HCT116 (cell line): ENCODE measurements at regions not wholly inside any gene's neighbourhood (a gene's known extent, or its start where the extent isn't known, plus 50 kb on each side); places are given as distances from the start of the nearest gene placed in this dataset.

Experiments
- ATAC-seq: fragments of 200-7000 bp; cut with Tn5 transposase; 2 replicates; pipeline ENCODE4 v1.9.1; 2020; ENCODE audit warnings: mild to moderate bottlenecking, moderate library complexity
- BruUV-seq: library from RNA; stranded (reverse); fragments of 400-500 nt; replicated peaks from 2 replicates; lab custom pipeline; 2021; lab: Mats Ljungman, UMichigan
- CTCF ChIA-PET: fragments of 300-600 bp; sonication (Branson Sonifier 250); formaldehyde crosslinking; loops from one replicate; lab custom pipeline; 2021; ENCODE audit warnings: antibody characterized with exemption; lab: Charles Lee
- POLR2A ChIA-PET: fragments of 300-600, 350-600 bp; sonication (Branson Sonifier 250); formaldehyde crosslinking; loops from one replicate; lab custom pipeline; 2021; ENCODE audit warnings: antibody characterized with exemption; lab: Charles Lee
- RAD21 ChIA-PET, 2 experiments: fragments of 300-600 bp; sonication (Branson Sonifier 250); formaldehyde crosslinking; loops; one replicate each; lab custom pipeline; 2023; ENCODE audit warnings: low total read pairs in 2 of 2; ENCODE audit not compliant: uncharacterized antibody in 2 of 2, unreplicated experiment in 2 of 2, low non-redundant PET in 1 of 2; lab: Charles Lee
- DNase-seq: peaks from one replicate; pipeline ENCODE4 v3.0.0-alpha.2; 2010; ENCODE audit warnings: low read depth, low spot score
- H2AFZ ChIP-seq: fragments of 200-600 bp; shearing (Covaris generic), sonication (generic); 2 replicates; pipeline ENCODE4 v1.6.1; 2017; ENCODE audit warnings: low read depth, mixed run types, mixed read lengths, antibody characterized with exemption, low read length; ENCODE audit not compliant: poor library complexity, severe bottlenecking
- H3K27ac ChIP-seq: 2 replicates; pipeline ENCODE4 v1.5.1; 2012; ENCODE audit warnings: low read depth, low read length
- H3K27me3 ChIP-seq: fragments of 200-600 bp; sonication (generic); 2 replicates; pipeline ENCODE4 v1.6.1; 2016; ENCODE audit warnings: mixed run types, low read length, mixed read lengths; ENCODE audit not compliant: insufficient read depth
- H3K36me3 ChIP-seq, 2 experiments: fragments of 200-500 bp in 1 of 2; fragments of 200-600 bp in 1 of 2; sonication (Bioruptor generic) in 1 of 2; sonication (generic) in 1 of 2; 2 replicates each; pipeline versions ENCODE4 v1.5.1 to v1.6.1; 2014 to 2016; ENCODE audit warnings: low read length in 2 of 2, inconsistent platforms in 1 of 2, mixed read lengths in 1 of 2, mixed run types in 1 of 2; ENCODE audit not compliant: insufficient read depth in 2 of 2, control insufficient read depth in 1 of 2
- H3K4me1 ChIP-seq, 2 experiments: fragments of 200-600 bp in 1 of 2; sonication (generic) in 1 of 2; 2 replicates each; pipeline versions ENCODE4 v1.5.1 to v1.6.1; 2012 to 2017; ENCODE audit warnings: low read length in 2 of 2, inconsistent platforms in 1 of 2, mild to moderate bottlenecking in 1 of 2, mixed read lengths in 1 of 2, mixed run types in 1 of 2, moderate library complexity in 1 of 2; ENCODE audit not compliant: insufficient read depth in 2 of 2, control insufficient read depth in 1 of 2
- H3K4me2 ChIP-seq: fragments of 200-600 bp; sonication (generic); 2 replicates; pipeline ENCODE4 v1.6.1; 2017; ENCODE audit warnings: mixed run types, low read length, mixed read lengths
- H3K4me3 ChIP-seq, 2 experiments: fragments of 200-600 bp in 1 of 2; sonication (generic) in 1 of 2; replicated peaks in 1 of 2; 2 replicates each; pipeline ENCODE4 v1.5.1; 2011 to 2016; ENCODE audit warnings: low read length in 2 of 2, control low read depth in 1 of 2, low read depth in 1 of 2, mild to moderate bottlenecking in 1 of 2, mixed read lengths in 1 of 2, mixed run types in 1 of 2
- H3K79me2 ChIP-seq: fragments of 200-600 bp; sonication (generic); 2 replicates; pipeline ENCODE4 v1.6.1; 2017; ENCODE audit warnings: mild to moderate bottlenecking, mixed run types, low read length, moderate library complexity, mixed read lengths; ENCODE audit not compliant: insufficient read depth
- H3K9ac ChIP-seq: fragments of 200-600 bp; sonication (generic); 2 replicates; pipeline ENCODE4 v1.6.1; 2016; ENCODE audit warnings: low read length, mixed read lengths
- H3K9me2 ChIP-seq: fragments of 200-600 bp; sonication (generic), shearing (Covaris generic); 2 replicates; pipeline ENCODE4 v1.6.1; 2017; ENCODE audit warnings: mixed run types, mild to moderate bottlenecking, moderate library complexity; ENCODE audit not compliant: insufficient read depth
- H3K9me3 ChIP-seq, 2 experiments: fragments of 200-500 bp in 1 of 2; fragments of 200-600 bp in 1 of 2; sonication (Bioruptor generic) in 1 of 2; sonication (generic) in 1 of 2; 2 replicates each; pipeline ENCODE4 v1.6.1; 2014 to 2017; ENCODE audit warnings: low read length in 2 of 2, mixed read lengths in 2 of 2, inconsistent platforms in 1 of 2, low read depth in 1 of 2, mild to moderate bottlenecking in 1 of 2, mixed run types in 1 of 2, moderate library complexity in 1 of 2; ENCODE audit not compliant: control insufficient read depth in 1 of 2, insufficient read depth in 1 of 2
- H4K20me1 ChIP-seq: fragments of 200-600 bp; sonication (generic), shearing (Covaris generic); 2 replicates; pipeline ENCODE4 v1.6.1; 2017; ENCODE audit warnings: mixed run types, mild to moderate bottlenecking, moderate library complexity; ENCODE audit not compliant: insufficient read depth
- CBX3 ChIP-seq: IDR thresholded peaks from 2 replicates; pipeline ENCODE4 v1.6.1; 2012; ENCODE audit warnings: low read depth
- CEBPB ChIP-seq: IDR thresholded peaks from 2 replicates; pipeline ENCODE4 v1.6.1; 2012; ENCODE audit warnings: low read depth
- CTCF ChIP-seq, 3 experiments: fragments of 200-600 bp in 1 of 3; sonication (generic) in 1 of 3; IDR thresholded peaks in 2 of 3; conservative IDR thresholded peaks in 1 of 3; 2 replicates each; pipeline ENCODE4 v1.5.1; 2012 to 2017; ENCODE audit warnings: low read depth in 2 of 3, low read length in 2 of 3, antibody characterized with exemption in 1 of 3, borderline replicate concordance in 1 of 3, control low read depth in 1 of 3, mild to moderate bottlenecking in 1 of 3, mixed read lengths in 1 of 3, mixed run types in 1 of 3, moderate library complexity in 1 of 3; ENCODE audit not compliant: insufficient read depth in 1 of 3
- EGR1 ChIP-seq: IDR thresholded peaks from 2 replicates; pipeline ENCODE4 v1.6.1; 2012; ENCODE audit warnings: low read depth
- ELF1 ChIP-seq: IDR thresholded peaks from 2 replicates; pipeline ENCODE4 v1.6.1; 2012; ENCODE audit warnings: low read depth, borderline replicate concordance
- EZH2 ChIP-seq: fragments of 200-600 bp; sonication (generic); IDR thresholded peaks from 2 replicates; pipeline ENCODE4 v1.6.1; 2017; ENCODE audit warnings: antibody characterized with exemption, mixed run types
- JUND ChIP-seq: IDR thresholded peaks from 2 replicates; pipeline ENCODE4 v1.6.1; 2012
- MAX ChIP-seq: IDR thresholded peaks from 2 replicates; pipeline ENCODE4 v1.6.1; 2012
- RAD21 ChIP-seq: IDR thresholded peaks from 2 replicates; pipeline ENCODE4 v1.6.1; 2012; ENCODE audit warnings: low read depth, mild to moderate bottlenecking
- REST ChIP-seq: IDR thresholded peaks from 2 replicates; pipeline ENCODE4 v1.6.1; 2012; ENCODE audit warnings: low read depth
- TCF7L2 ChIP-seq: IDR thresholded peaks from 2 replicates; pipeline ENCODE4 v1.7.0; 2011; ENCODE audit warnings: borderline replicate concordance, inconsistent platforms; ENCODE audit not compliant: insufficient read depth, insufficient read length; ENCODE audit errors: extremely low read depth
- YY1 ChIP-seq: IDR thresholded peaks from 2 replicates; pipeline ENCODE4 v1.6.1; 2011; ENCODE audit warnings: low read length, low read depth, moderate library complexity, mild to moderate bottlenecking; ENCODE audit not compliant: insufficient replicate concordance; ENCODE audit errors: extremely low read depth
- ZBTB33 ChIP-seq: IDR thresholded peaks from 2 replicates; pipeline ENCODE4 v1.6.1; 2011; ENCODE audit warnings: mild to moderate bottlenecking, low read length, moderate library complexity; ENCODE audit not compliant: insufficient replicate concordance; ENCODE audit errors: extremely low read depth
- intact Hi-C: fragments of 100-400 bp; cut with micrococcal nuclease; formaldehyde crosslinking; loops from 2 replicates; pipeline ENCODE4 v1.10.0; 2022

GRCh38 chr14:65346474-65346873, 66.1 kb upstream of the FUT8 start:
- no peak overlapping the region for H3K9ac ChIP-seq
- intact Hi-C loops, result no loop called here
- H3K27me3 ChIP-seq, result no peaks in the 10 kb centered on the region
- TF ChIP-seq REST (no peak), ZBTB33 (no peak), YY1 (no peak), JUND (no peak), EGR1 (no peak), ELF1 (no peak), RAD21 (no peak), TCF7L2 (no peak), MAX (no peak), CBX3 (no peak), CEBPB (no peak), CTCF (IDR thresholded peaks at IDR 0.05 in 2 of 3, conservative IDR thresholded peaks at IDR 0.05 in 1 of 3; ENCODE audit: borderline replicate concordance in 1 of 3, insufficient read depth in 1 of 3, low read depth in 2 of 3, low read length in 2 of 3) (no peak), EZH2 (no peak)
- TF ChIP-seq, all 23 proteins: peak for 0
- Histone ChIP-seq H3K4me3 (no peak overlapping the region), H3K4me1 (no peaks in the 10 kb centered on the region), H3K9me2 (no peaks in the 10 kb centered on the region), H2AFZ (no peak overlapping the region), H4K20me1 (no peaks in the 10 kb centered on the region), H3K4me2 (no peak overlapping the region), H3K9me3 (no peaks in the 10 kb centered on the region), H3K79me2 (no peaks in the 10 kb centered on the region), H3K36me3 (no peaks in the 10 kb centered on the region), H3K27ac (no peak overlapping the region)
- ChIA-PET RAD21 (no interaction called here), CTCF (no interaction called here), POLR2A (no interaction called here)
- DNase-seq (no peak), ATAC-seq (no peak)
- BruUV-seq, result no TSS peak
